NCI-H524 treated with DMSO at 0.1 percent for 48 hours (cell line): ENCODE measurements at regions not wholly inside any gene's neighbourhood (a gene's known extent, or its start where the extent isn't known, plus 50 kb on each side); places are given as distances from the start of the nearest gene placed in this dataset.

Experiments used
- DNase-seq: peaks from one replicate; lab custom pipeline; 2025; lab: John Stamatoyannopoulos, UW

DNA sequence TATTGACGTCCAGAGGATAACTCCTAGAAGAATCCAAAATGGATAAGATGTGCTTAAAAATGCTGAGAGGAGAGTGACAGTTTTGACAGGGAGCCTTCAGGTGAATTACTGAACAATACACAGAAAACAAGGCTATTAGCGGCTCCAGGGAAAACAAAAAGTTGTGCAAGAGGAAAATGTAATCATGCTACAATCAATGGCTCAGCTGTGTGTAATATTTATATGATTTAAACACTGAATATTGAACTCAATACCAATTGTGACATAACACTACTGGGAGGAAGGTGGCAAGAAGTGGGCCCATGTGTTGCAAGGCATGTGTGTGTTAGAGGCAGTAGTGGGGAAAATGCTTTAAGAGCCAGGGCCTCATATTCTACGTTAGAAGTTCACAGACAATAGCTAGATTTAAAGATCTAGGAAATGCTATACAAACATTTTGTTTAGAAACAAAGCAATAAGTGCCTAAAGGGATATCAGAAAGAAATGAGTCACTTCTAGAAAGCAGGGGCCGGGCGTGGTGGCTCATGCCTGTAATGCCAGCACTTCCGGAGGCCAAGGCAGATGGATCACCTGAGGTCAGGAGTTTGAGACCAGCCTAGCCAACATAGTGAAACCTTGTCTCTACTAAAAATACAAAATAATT is 253.2 kb upstream of the IRX5 start:
- no peak for DNase-seq

DNA sequence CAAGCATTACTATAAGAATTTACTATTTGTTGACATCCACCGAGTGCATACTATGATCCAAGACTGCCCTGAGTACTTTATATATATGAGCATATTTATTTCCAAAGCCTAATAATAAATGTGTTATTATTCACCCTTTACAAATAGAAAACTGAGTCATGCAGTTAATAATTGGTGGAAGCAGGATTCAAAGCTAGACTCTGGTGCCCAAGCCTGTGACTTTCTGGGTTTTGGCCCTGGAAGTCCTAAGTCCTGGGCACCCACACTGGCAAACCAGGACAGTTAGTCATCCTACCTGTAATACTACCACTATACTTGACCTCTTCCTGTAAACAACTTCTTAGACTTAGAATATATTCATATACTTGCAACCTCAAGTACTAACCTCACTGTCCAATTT is 257.4 kb upstream of the IRX5 start:
- DNase-seq = no peak

DNA sequence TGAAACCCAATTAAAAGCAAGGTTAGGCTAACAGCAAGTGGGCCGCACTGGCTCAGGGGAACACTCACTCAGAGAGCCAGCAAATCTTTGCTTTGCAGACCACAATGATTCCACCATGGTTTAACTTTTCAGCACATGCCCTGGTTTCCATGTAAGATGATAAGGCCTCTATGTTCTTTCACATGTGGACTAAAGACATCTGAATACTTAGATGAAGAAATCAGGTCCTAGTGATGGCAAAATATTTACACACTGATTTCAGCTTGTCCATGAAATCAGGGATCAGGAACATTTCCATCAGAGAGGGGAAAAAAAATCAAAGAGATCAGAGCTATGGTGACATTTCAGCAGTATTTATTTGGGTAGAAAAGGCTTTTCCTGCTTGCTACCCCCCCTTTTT is 258.2 kb upstream of the IRX5 start:
- DNase-seq = no peak

DNA sequence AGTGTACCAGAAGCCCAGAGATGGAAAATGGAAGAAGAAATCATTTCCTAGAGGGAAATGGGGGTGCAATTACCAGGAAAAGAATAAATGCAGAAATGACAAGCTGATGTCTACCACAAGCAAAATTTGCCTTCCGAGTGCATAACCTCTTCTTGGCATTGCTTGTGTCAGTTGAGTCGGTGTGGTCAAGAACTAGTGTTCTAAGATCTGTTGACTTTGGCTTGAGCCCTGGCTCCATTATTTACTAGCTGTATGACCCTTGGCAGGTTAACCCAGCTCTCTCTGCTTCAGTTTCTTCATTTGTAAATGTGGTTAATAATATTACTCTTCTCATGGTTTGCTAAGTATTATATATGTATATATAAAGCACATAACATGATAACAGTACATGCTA is 273.0 kb upstream of the IRX5 start:
- no peak for DNase-seq

DNA sequence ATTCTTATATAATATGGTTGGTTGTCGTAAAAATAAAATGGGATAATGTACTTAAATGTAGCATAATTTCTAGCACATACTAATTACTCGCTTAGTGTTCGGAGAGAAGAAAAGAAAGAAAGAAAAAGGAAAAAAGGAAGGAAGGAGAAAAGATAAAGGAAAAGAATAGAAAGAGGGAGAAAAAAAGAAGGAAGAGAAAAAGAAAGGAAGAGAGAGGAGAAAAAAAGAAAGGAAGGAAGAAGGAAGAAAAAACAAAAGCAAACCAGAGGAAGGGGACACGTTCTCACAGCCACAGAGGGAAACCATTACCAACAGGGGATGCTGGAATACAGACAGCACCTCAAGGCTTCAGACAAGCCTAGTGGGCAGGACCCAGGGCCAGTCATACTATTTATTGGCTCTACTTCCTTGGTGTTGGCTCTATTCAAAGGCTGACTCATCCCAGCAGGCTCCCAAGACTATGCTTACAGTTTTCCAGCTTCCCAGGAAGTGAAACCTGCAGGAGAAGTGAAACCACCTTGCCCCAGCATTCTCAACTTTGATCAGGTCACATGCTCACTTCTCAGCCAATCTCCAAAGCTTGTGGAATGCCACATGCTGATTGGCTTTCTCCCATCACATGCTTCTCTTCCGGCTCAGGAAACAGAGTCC is 273.5 kb upstream of the IRX5 start:
- DNase-seq = no peak

DNA sequence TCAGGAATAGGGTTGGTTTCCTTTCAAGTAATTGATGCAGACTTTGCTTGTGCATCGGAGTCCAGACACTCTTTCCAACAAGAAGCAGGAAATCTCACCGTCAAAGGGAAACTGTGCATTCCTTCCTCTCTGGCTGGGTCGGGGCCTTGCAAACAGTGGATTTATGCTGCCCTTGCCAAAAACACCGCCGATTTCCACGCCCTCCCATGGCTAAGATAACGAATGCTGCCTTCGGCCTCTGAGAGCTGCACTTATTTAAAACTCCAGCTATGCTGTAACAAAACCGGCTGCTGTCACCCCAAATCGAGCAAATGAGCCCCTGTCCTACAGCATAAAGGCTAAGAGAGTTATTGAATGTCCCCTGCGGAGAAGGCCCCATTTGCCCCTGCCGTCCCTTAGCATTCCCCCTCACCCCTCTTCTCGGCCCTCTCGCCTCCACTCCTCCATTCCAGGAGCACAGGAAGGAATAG is 275.5 kb upstream of the IRX5 start:
- DNase-seq = no peak

DNA sequence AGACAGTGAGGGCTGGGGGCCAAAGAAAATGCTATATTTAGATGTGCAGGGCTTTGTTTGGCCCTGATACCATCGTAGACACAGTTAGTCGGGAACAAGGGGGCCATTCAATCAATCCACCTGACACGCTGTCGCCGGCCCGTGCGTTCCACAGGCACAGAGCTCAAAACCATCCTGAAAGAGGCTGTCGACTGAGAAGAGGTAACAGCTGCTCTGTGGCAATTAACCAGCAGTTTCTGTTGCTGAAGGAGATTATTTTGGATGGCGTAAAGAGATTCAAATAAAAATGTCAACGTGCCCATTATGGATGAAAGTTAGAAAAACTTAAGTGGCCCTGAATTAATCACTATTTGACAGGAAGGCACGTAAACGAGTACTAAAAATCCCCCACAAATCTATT is 276.2 kb upstream of the IRX5 start:
- peak; percentile 74 for DNase-seq

DNA sequence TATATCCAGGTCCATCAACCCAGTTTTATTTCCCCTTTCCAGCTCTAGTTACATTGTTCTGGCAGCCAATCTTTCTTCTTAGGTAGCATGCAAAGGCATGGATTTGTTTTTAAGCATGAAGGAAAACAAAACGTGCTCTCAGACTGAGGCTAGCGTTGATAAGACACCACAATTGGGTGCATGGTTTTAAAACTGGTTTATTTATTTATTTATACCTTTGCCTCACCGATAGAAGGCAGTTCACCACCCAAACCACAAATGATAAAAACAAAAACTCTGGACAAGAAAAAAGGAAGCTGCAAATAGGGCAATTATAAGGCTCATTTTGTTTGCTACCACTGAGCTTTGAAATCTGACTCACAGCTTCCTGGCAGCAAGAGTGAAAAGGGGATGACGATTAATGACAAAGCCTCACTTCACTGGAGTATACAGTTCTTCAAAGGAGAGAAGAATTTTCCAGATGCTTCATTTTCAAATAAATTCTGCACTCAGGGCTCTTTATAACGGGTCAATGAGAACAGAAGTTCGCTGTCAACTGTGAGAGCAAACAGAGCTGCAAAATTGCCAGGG is 278.4 kb upstream of the IRX5 start:
- no peak for DNase-seq

DNA sequence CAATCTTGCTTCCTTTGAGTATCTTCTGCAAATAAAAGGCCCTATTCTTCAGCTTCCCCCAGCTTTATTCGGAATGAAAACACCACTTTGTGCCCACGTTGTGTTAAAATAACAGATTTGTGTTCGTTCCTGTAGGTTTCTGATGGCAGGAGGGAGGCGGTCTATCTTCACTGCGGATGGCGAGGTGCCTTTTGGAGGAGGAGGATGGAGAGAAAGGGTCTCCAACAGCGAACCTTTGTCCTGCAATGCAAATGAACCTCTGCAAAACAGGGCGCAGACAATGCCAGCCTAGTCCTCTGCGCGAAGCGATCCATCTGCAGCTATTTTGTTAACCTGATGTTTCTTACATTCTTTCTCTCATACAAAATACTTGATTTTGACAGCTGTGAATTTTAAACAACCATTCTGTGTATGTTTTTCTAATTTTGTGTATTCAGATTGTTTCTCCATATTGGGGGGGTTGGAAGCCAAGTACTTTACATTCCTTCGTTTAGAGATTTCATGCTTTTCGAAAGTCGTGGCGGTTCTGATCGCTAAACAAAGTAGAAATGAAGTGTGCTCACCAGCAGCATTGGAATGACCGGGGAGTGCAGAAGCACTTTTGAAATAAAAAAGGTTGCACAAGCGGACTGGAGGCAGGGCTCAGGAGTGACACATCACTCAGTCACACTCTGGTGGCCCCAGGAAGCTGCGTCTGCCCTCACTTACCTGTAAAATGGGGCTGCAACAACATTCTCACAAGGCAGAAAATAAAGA is 279.0 kb upstream of the IRX5 start:
- DNase-seq = no peak

DNA sequence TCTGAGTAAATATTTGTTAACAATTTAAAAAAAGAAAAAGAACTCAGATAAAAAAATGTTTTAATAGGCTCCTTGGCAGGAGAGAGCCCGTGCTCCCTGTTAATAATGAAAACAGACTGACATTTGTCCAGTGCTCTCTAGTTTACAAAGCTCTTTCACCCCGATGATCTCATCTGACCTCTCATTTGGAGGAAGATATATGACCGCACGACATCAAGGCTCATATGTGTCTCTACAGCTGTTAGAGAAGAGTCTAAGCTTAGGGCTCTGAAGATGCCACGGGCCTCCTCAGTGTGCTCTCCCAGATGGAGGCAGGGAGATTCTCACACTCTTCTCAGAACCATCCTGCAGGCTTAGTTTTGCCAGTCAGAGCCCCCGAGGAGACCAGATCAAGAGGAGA is 280.8 kb upstream of the IRX5 start:
- no peak for DNase-seq

DNA sequence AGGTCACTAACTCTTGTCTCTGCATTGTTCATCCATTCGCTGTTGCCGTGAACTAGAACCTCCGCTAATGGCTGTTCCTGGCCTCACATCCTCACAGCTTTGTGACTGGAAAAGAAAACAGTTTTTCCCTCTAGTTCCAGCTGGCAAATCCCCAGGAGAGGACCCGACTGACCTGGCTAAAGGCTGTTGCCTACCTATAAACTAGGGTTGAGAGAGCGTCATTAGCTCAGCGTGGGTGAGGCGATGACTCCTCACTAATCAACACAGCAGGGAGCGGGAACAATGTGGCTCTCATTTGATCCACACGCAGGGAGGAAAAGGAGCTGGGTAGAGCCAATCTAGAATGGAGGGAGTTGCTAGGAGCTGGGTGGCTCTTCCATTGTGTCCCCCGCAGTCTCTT is 282.1 kb upstream of the IRX5 start:
- DNase-seq = no peak

DNA sequence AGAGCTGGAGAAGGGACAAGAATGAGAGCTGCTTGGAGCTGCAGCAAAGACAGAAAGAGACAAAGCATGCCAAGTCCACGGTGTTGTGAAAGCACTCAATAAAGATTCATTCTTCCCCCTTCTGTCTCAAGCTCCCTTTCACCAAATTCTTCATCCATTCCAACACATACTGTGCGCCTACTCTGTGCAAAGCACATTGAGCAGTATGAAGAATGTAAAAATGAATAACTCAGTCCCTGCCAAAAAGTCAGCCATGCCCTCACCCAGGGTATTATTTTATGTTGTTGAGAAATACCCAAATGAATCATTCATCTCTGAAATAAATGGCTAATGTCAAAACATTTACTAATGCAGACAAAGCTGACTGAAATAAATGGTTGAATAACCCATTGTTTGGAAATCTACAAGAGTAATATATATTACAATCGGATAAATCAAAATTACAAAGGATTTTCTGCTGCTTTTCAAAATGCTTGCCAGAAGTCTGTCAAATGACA is 282.9 kb upstream of the IRX5 start:
- DNase-seq = no peak

DNA sequence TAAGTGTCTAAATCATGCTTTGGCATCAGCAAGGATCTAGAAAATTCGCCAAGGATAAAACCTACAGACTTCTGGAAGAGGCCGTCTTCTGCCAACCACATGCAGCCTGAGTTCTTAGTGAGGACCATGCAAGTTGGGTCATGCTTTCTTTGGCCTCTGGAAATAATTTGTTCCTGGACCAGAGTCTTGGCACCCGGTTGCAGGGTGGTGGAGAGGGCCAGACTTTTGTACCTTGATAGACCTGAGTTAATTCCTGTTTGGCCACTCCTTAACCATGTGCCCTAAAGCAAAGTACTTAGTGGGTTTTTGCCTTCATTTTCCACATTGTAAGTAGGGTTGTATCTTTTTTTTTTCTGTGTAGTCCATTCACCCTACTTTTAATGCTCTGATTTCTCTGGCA is 283.4 kb upstream of the IRX5 start:
- DNase-seq = no peak

DNA sequence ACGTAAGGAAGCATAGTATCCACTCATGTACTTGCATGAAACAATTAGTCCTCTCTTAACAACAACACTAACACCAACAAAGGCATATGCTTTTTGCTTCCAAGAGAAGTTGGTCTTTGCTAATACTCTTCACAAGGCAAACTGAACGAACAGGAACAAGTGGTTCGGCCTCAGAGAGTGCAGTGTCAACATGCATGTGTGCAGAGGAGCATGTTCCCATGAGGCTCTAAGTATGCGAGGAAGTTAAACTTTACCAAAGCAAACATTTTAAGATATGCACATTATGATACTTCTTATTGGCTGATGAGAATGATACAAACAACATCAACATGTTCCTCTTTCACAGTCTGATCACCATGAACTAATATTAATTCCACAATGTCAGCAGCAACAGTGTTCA is 285.3 kb upstream of the IRX5 start:
- DNase-seq = no peak

DNA sequence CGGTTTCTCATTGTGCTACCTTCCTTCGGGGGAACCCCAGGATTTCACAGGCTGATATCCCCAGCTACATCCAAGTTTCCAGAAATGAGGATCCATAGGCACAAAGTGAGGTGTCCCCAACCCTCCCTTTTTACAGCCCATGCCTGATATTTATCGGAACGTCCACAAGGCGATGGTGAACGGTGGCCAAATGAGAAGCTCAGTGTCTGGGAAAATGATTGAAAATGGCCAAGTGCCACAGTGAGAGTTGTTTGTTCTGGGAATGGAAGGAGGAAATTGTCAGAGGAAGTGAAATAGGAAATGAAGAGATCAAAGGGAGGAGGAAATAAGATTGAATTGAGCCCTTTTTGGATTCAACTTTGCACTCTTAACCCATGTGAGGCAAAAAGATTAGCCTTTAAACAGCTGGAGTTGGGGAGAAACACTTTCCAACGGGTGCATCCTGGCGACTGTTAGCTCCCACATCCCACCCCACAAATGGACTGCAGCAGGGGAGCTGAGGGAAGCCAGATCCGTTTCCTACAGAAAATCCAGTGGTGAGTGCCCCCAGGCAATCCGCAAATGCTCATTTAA is 294.4 kb upstream of the IRX5 start:
- DNase-seq = no peak

DNA sequence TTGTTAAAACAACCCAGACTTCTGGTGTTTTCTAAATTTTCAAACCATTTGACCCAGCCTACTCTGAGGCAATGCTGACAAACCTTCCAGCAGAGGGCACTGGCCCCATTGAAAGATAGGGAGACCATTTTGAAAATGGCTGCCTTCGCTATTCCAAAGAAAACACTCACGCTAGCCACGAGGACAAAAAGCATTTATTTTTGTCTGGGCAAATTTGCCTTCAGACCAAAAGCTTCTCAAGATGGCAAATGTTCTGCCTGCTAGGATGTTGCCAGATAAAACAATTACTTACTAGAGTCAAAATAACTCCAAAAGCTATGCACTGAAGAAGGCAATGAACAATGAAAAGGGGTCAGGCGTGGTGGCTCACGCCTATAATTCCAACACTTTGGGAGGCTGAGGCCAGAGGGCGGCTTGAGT is 296.7 kb upstream of the IRX5 start:
- no peak for DNase-seq

DNA sequence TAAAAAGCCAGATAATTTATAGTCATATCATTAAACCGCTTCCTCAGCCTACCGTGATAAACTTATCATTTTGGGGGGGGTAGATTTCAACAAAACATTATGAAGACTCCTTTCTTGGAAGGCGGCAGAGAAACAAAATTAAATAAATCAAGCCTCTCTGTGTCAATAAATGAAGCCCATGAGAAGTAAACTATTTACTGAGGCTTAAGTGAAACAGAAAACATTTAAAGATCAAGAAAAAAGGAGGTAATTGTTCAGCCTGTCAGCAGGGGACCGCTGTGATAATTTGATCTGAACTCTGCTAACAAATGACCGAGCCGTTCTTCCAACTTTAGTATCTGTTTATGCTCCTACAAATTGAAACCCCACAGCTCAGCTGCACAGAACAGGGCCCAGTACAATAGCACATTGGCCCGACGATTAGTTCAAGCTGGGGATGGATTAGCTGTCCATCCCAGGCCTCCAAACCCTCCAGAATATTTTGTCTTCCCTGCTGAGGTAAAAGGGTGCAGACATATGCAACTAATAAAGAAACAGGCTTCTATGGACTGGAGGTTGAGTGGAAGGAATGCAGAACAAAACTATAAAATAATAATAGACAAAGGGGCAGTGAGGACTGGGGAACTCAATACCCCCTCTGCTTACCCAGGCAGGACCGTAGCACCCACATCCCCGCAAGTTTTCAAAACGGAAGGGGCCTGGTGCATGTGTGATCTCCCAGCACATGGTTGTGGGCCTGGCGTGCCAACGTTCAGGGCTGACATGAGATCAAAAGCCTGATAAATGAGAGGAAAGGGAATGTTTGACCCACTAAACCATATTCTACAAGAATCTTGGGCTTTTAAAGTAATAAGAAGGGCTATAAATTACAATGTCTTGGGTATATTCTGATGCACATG is 298.1 kb upstream of the IRX5 start:
- no peak for DNase-seq

DNA sequence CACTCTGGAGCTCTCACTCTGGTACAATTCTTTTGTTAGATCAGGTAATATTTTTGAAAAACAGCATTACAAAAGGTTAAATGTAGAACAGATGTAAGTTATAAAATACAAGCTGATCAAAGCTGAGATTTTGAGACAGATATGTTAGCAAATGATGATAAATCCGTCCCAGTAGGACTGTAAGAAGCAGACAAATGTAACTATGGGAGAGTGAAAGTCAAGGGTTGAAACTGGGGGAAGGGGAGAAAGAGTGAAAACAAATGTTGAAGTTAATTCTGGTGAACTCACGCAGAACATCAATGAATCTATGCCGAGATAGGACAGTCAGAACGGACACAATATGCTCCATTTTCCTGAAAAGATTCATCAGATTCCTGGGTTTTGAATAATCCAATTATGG is 298.9 kb upstream of the IRX5 start:
- DNase-seq = no peak

DNA sequence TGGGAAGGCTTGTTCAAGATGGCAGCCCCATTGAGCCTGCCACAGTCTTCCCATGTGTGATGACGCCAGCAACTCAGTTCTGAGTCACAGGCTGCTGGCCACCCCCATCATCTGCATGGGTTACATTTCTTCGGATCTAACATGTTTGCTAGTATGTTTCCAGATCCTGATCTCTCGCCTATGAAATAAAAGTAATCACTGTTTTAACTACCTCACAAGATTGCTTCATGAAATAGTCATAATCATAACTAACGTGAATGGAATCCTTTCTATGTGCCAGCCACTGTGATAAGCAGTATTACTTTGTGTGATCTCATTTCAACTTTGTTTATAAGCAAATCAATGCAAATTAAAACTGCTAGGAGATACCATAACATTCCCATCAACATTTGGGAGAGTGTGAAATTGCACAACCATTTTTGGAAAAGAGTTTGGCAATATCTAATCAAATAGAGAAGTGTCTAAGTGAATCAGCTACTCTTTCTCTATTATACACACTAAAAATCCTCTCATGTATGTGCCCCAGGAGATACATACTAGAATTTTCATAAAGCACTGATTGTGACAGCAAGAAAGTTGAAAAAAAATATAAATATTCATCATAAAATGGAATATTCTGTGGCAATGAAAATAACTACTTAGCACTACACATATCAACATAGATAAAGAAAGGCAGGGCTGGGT is 300.2 kb upstream of the IRX5 start:
- no peak for DNase-seq

DNA sequence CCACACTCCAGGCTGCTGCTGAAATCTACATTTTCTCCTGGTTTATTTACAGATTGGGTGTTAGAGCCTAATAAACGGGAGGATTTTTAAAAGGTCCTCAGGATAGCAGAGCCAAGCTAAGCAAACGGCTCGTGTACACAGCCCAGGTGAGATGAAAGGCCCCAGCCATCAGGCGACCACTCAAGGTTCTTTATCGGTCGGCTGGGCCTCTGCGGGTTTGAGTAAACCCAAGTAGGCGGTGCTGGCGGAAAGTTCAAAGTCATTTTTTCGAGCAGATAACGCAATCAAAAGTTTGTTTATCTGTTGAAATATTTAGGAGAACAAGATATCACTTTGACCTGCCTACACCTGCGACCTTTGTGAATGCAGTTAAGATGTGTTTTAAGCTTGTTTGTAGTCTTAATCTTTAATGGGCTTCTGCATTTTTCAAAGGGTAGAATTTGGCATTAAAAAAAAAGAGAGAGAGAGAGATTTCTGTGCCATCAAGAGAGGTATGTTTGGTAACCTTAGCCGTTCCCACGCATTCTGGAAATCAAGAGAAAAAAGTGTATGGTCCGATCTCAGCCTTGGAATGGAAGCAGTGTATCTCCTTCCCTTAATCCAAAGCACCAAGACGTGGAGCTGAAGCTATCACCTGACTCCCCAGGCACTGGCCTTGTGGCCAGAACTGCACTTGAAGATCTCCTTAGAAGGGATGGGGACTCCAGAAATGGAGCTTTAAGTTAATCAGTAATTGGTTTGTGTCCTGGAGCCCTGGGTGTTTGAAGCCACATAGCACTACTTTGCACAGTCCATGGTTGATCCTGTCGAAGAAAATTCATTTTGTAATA is 301.7 kb upstream of the IRX5 start:
- no peak for DNase-seq
